DOHH2 (cell line): ENCODE measurements at regions not wholly inside any gene's neighbourhood (a gene's known extent, or its start where the extent isn't known, plus 50 kb on each side); places are given as distances from the start of the nearest gene placed in this dataset.

Source experiments
- H3F3A ChIP-seq: fragments of 200-600 bp; sonication (generic), shearing (Covaris generic); 2 replicates; pipeline ENCODE4 v1.6.0; 2016; ENCODE audit warnings: antibody characterized with exemption, mild to moderate bottlenecking; ENCODE audit not compliant: control insufficient read depth, insufficient read depth
- H3K27ac ChIP-seq: fragments of 200-600 bp; sonication (generic); 2 replicates; pipeline ENCODE4 v1.5.1; 2014; ENCODE audit warnings: low read depth, mild to moderate bottlenecking, low read length, moderate library complexity
- H3K27me3 ChIP-seq: fragments of 200-600 bp; sonication (generic); 2 replicates; pipeline ENCODE4 v1.6.1; 2014; ENCODE audit warnings: mild to moderate bottlenecking, low read length, mixed read lengths; ENCODE audit not compliant: control insufficient read depth
- H3K36me3 ChIP-seq: fragments of 200-600 bp; sonication (generic); 2 replicates; pipeline ENCODE4 v1.6.1; 2014; ENCODE audit warnings: mild to moderate bottlenecking, low read length, moderate library complexity, mixed read lengths; ENCODE audit not compliant: control insufficient read depth
- H3K4me1 ChIP-seq: fragments of 200-600 bp; sonication (generic); 2 replicates; pipeline ENCODE4 v1.6.1; 2014; ENCODE audit warnings: mild to moderate bottlenecking, low read length, mixed read lengths; ENCODE audit not compliant: control insufficient read depth
- H3K4me2 ChIP-seq: fragments of 200-600 bp; sonication (generic); 2 replicates; pipeline ENCODE4 v1.6.0; 2014; ENCODE audit warnings: mild to moderate bottlenecking, low read length, moderate library complexity
- H3K4me3 ChIP-seq: fragments of 200-600 bp; sonication (generic); 2 replicates; pipeline ENCODE4 v1.5.1; 2014; ENCODE audit warnings: mild to moderate bottlenecking, low read length, mixed read lengths
- H3K79me2 ChIP-seq: fragments of 200-600 bp; sonication (generic); 2 replicates; pipeline ENCODE4 v1.6.1; 2014; ENCODE audit warnings: mild to moderate bottlenecking, low read length, mixed read lengths; ENCODE audit not compliant: control insufficient read depth
- H3K9me2 ChIP-seq: fragments of 200-600 bp; sonication (generic); replicated peaks from 2 replicates; pipeline ENCODE4 v1.6.1; 2014; ENCODE audit warnings: mild to moderate bottlenecking, low read length, mixed read lengths; ENCODE audit not compliant: control insufficient read depth
- H3K9me3 ChIP-seq: fragments of 200-600 bp; sonication (generic); 2 replicates; pipeline ENCODE4 v1.6.1; 2014; ENCODE audit warnings: antibody characterized with exemption, low read length, mixed read lengths; ENCODE audit not compliant: control insufficient read depth, insufficient read depth
- H4K20me1 ChIP-seq: fragments of 200-600 bp; sonication (generic); 2 replicates; pipeline ENCODE4 v1.6.0; 2014; ENCODE audit warnings: low read depth, mild to moderate bottlenecking, antibody characterized with exemption, low read length, moderate library complexity; ENCODE audit not compliant: control insufficient read depth, insufficient read depth
- CTCF ChIP-seq: fragments of 200-600 bp; sonication (generic); IDR thresholded peaks from one replicate; pipeline ENCODE4 v1.5.1; 2014; ENCODE audit warnings: antibody characterized with exemption, mild to moderate bottlenecking, low read depth, low read length; ENCODE audit not compliant: poor library complexity, severe bottlenecking
- EZH2phosphoT487 ChIP-seq: fragments of 200-600 bp; sonication (generic); IDR thresholded peaks from 2 replicates; pipeline ENCODE4 v1.6.1; 2017; ENCODE audit warnings: borderline replicate concordance, mild to moderate bottlenecking, antibody characterized with exemption, low read length, moderate library complexity, mixed read lengths

- H3K27ac ChIP-seq, result no peak overlapping the region
- H3K4me3 ChIP-seq, result no peak overlapping the region
- H3K79me2 ChIP-seq, result no peaks in the 10 kb centered on the region
- no peaks in the 10 kb centered on the region for H3K27me3 ChIP-seq
- no peak overlapping the region for H3K4me2 ChIP-seq
- no peaks in the 10 kb centered on the region for H3K9me3 ChIP-seq
- H3K36me3 ChIP-seq, result no peaks in the 10 kb centered on the region
- H4K20me1 ChIP-seq, result no peaks in the 10 kb centered on the region
- H3F3A ChIP-seq, result no peaks in the 10 kb centered on the region
- no peaks in the 10 kb centered on the region for H3K9me2 ChIP-seq
- no peaks in the 10 kb centered on the region for H3K4me1 ChIP-seq
- TF ChIP-seq EZH2phosphoT487 (no peak), CTCF (no peak)
These were observed 373.2 kb upstream of the DAB1 start for GRCh38 chr1:57797084-57797483.

- H3K79me2 ChIP-seq, result no peaks in the 10 kb centered on the region
- no peaks in the 10 kb centered on the region for H3K9me3 ChIP-seq
- no peaks in the 10 kb centered on the region for H3K9me2 ChIP-seq
- no peaks in the 10 kb centered on the region for H3K36me3 ChIP-seq
- no peaks in the 10 kb centered on the region for H3K4me1 ChIP-seq
- TF ChIP-seq CTCF, result no peak
- TF ChIP-seq EZH2phosphoT487, result no peak
- no peak overlapping the region for H3K4me3 ChIP-seq
- no peaks in the 10 kb centered on the region for H4K20me1 ChIP-seq
- no peaks in the 10 kb centered on the region for H3K27me3 ChIP-seq
- H3F3A ChIP-seq, result no peaks in the 10 kb centered on the region
- no peak overlapping the region for H3K4me2 ChIP-seq
- no peak overlapping the region for H3K27ac ChIP-seq
These were observed 372.8 kb upstream of the DAB1 start for GRCh38 chr1:57796616-57797015.

GRCh38 chr1:57795886-57796285 is 372.0 kb upstream of the DAB1 start:
- no peaks in the 10 kb centered on the region for H3K36me3 ChIP-seq
- no peak for TF ChIP-seq CTCF
- TF ChIP-seq EZH2phosphoT487, result no peak
- no peaks in the 10 kb centered on the region for H3K27me3 ChIP-seq
- no peaks in the 10 kb centered on the region for H4K20me1 ChIP-seq
- H3K9me2 ChIP-seq, result no peaks in the 10 kb centered on the region
- H3K9me3 ChIP-seq, result no peaks in the 10 kb centered on the region
- H3F3A ChIP-seq, result no peaks in the 10 kb centered on the region
- no peak overlapping the region for H3K4me3 ChIP-seq
- no peaks in the 10 kb centered on the region for H3K79me2 ChIP-seq
- no peak overlapping the region for H3K27ac ChIP-seq
- H3K4me1 ChIP-seq, result no peaks in the 10 kb centered on the region
- no peak overlapping the region for H3K4me2 ChIP-seq

GRCh38 chr1:57794078-57794477 is 370.2 kb upstream of the DAB1 start:
- H3K9me2 ChIP-seq, result no peaks in the 10 kb centered on the region
- TF ChIP-seq EZH2phosphoT487 (no peak), CTCF (no peak)
- no peak overlapping the region for H3K27ac ChIP-seq
- H3K27me3 ChIP-seq, result no peaks in the 10 kb centered on the region
- no peaks in the 10 kb centered on the region for H4K20me1 ChIP-seq
- no peaks in the 10 kb centered on the region for H3K79me2 ChIP-seq
- H3K4me2 ChIP-seq, result no peak overlapping the region
- no peaks in the 10 kb centered on the region for H3K4me1 ChIP-seq
- no peaks in the 10 kb centered on the region for H3K36me3 ChIP-seq
- no peak overlapping the region for H3K4me3 ChIP-seq
- H3K9me3 ChIP-seq, result no peaks in the 10 kb centered on the region
- no peaks in the 10 kb centered on the region for H3F3A ChIP-seq
